ENCODE measurements at regions not wholly inside any gene's neighbourhood (a gene's known extent, or its start where the extent isn't known, plus 50 kb on each side); places are given as distances from the start of the nearest gene placed in this dataset.

- no peaks in the 10 kb centered on the region for H3K36me3 ChIP-seq (ENCODE audit: insufficient read depth)
- TF ChIP-seq ETS1 (IDR thresholded peaks at IDR 0.05) = no peak
- no peak for TF ChIP-seq POLR2AphosphoS5 (IDR thresholded peaks at IDR 0.05; ENCODE audit: low read depth)
- no peak for TF ChIP-seq CREB1 (CRISPR knock-in tag; IDR thresholded peaks at IDR 0.05; ENCODE audit: low read depth)
- TF ChIP-seq ZNF114 (CRISPR knock-in tag; IDR thresholded peaks at IDR 0.05) = no peak
- no peak for TF ChIP-seq CTCF (conservative IDR thresholded peaks at IDR 0.05; ENCODE audit: low read depth in 2 of 2)
- TF ChIP-seq EZH2 (IDR thresholded peaks at IDR 0.05; ENCODE audit: low read depth, unreplicated experiment) = no peak
- no peak for TF ChIP-seq STAT1 (IDR thresholded peaks at IDR 0.05; ENCODE audit: unreplicated experiment)
- TF ChIP-seq ZNF331 (CRISPR knock-in tag; IDR thresholded peaks at IDR 0.05; ENCODE audit: low read depth) = no peak
- TF ChIP-seq ZNF462 (CRISPR knock-in tag; IDR thresholded peaks at IDR 0.05) = no peak
- no peak for TF ChIP-seq REST (IDR thresholded peaks at IDR 0.05; ENCODE audit: unreplicated experiment)
- peaks cover 7% of the 10 kb centered on the region; the same call in 1 of the 2 replicates for H3K9me2 ChIP-seq (ENCODE audit: insufficient read depth)
- no peaks in the 10 kb centered on the region for H3K27me3 ChIP-seq (ENCODE audit: insufficient read depth)
- DNase-seq (ENCODE audit: low spot score) (no peak), ATAC-seq (no peak)
- Mint-ChIP-seq H3K4me3 (no peak overlapping the region), H3K27ac (no peak overlapping the region), H3K36me3 (ENCODE audit: low read depth) (peaks cover 4% of the 10 kb centered on the region; the same call in 1 of the 3 replicates), H3K4me1 (no peaks in the 10 kb centered on the region), H3K9me3 (peaks cover 10% of the 10 kb centered on the region), H3K27me3 (ENCODE audit: insufficient read depth, low read depth, poor library complexity) (peaks cover 2% of the 10 kb centered on the region)
- H3K4me3 ChIP-seq = no peak overlapping the region
- H3K27ac ChIP-seq (ENCODE audit: low read depth) = no peak overlapping the region
- H4K20me1 ChIP-seq (replicated peaks; ENCODE audit: insufficient read depth) = no peaks in the 10 kb centered on the region
- H3K79me2 ChIP-seq (replicated peaks; ENCODE audit: insufficient read depth) = no peaks in the 10 kb centered on the region
- no peak overlapping the region for H3K4me2 ChIP-seq
- no peak overlapping the region for H2AFZ ChIP-seq
- no peaks in the 10 kb centered on the region for H3F3A ChIP-seq (replicated peaks; ENCODE audit: low read depth)
- H3K4me1 ChIP-seq (ENCODE audit: insufficient read depth) = no peaks in the 10 kb centered on the region
Measured at GRCh38 chr3:16028604-16029003, 145.9 kb upstream of the GALNT15 start.
